DMS79 (cell line): ENCODE measurements at regions not wholly inside any gene's neighbourhood (a gene's known extent, or its start where the extent isn't known, plus 50 kb on each side); places are given as distances from the start of the nearest gene placed in this dataset.
"Not testable (repeated sequence)": the region's sequence is repeated elsewhere in the genome, so short reads cannot be mapped to it uniquely, and the experiment has no call there.

Experiments
- DNase-seq: peaks from one replicate; lab custom pipeline; 2025; lab: John Stamatoyannopoulos, UW

- DNase-seq: no peak
Measured at GRCh38 chr3:145176907-145177306, 984.1 kb downstream of the PLOD2 start.

- no peak for DNase-seq
Measured at GRCh38 chr3:145177828-145178227, 983.2 kb downstream of the PLOD2 start.

- DNase-seq: no peak
Measured at GRCh38 chr3:145182196-145182911, 978.6 kb downstream of the PLOD2 start.

GRCh38 chr3:145183261-145183660 is 977.7 kb downstream of the PLOD2 start:
- DNase-seq: no peak

GRCh38 chr3:145188079-145188770 is 972.8 kb downstream of the PLOD2 start:
- DNase-seq: no peak

- DNase-seq: no peak
Measured at GRCh38 chr3:145190138-145190537, 970.8 kb downstream of the PLOD2 start.

- no peak for DNase-seq
Measured at GRCh38 chr3:145190761-145191160, 970.2 kb downstream of the PLOD2 start.

- no peak for DNase-seq
Measured at GRCh38 chr3:145191543-145191942, 969.4 kb downstream of the PLOD2 start.

GRCh38 chr3:145197051-145197820 is 963.7 kb downstream of the PLOD2 start:
- no peak for DNase-seq

- DNase-seq: no peak
Measured at GRCh38 chr3:145197821-145198220, 963.2 kb downstream of the PLOD2 start.

- DNase-seq: no peak
Measured at GRCh38 chr3:145209561-145209960, 951.4 kb downstream of the PLOD2 start.

- no peak for DNase-seq
Measured at GRCh38 chr3:145219355-145220235, 941.4 kb downstream of the PLOD2 start.

- no peak for DNase-seq
Measured at GRCh38 chr3:145224886-145225285, 936.1 kb downstream of the PLOD2 start.

- no peak for DNase-seq
Measured at GRCh38 chr3:145243875-145244274, 917.1 kb downstream of the PLOD2 start.

- DNase-seq: no peak
Measured at GRCh38 chr3:145244327-145244726, 916.7 kb downstream of the PLOD2 start.

- no peak for DNase-seq
Measured at GRCh38 chr3:145246291-145246690, 914.7 kb downstream of the PLOD2 start.

GRCh38 chr3:145248928-145249327 is 912.1 kb downstream of the PLOD2 start:
- no peak for DNase-seq

- no peak for DNase-seq
Measured at GRCh38 chr3:145251311-145251710, 909.7 kb downstream of the PLOD2 start.

GRCh38 chr3:145257967-145258366 is 903.0 kb downstream of the PLOD2 start:
- not testable (repeated sequence) for DNase-seq

- no peak for DNase-seq
Measured at GRCh38 chr3:145259166-145259880, 901.7 kb downstream of the PLOD2 start.

- DNase-seq: not testable (repeated sequence)
Measured at GRCh38 chr3:145263458-145263857, 897.5 kb downstream of the PLOD2 start.
